ENCODE measurements at regions not wholly inside any gene's neighbourhood (a gene's known extent, or its start where the extent isn't known, plus 50 kb on each side); places are given as distances from the start of the nearest gene placed in this dataset.

GRCh38 chrX:120768681-120769080 is 107.0 kb downstream of the CT47B1 start:
- Histone ChIP-seq H3K36me3 (no peaks in the 10 kb centered on the region), H3K27me3 (no peaks in the 10 kb centered on the region), H3K4me3 (no peak overlapping the region), H3K27ac (no peak overlapping the region), H3K4me1 (no peaks in the 10 kb centered on the region), H3K9me3 (no peaks in the 10 kb centered on the region)
- TF ChIP-seq, protein P1, sequence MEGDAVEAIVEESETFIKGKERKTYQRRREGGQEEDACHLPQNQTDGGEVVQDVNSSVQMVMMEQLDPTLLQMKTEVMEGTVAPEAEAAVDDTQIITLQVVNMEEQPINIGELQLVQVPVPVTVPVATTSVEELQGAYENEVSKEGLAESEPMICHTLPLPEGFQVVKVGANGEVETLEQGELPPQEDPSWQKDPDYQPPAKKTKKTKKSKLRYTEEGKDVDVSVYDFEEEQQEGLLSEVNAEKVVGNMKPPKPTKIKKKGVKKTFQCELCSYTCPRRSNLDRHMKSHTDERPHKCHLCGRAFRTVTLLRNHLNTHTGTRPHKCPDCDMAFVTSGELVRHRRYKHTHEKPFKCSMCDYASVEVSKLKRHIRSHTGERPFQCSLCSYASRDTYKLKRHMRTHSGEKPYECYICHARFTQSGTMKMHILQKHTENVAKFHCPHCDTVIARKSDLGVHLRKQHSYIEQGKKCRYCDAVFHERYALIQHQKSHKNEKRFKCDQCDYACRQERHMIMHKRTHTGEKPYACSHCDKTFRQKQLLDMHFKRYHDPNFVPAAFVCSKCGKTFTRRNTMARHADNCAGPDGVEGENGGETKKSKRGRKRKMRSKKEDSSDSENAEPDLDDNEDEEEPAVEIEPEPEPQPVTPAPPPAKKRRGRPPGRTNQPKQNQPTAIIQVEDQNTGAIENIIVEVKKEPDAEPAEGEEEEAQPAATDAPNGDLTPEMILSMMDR (IDR thresholded peaks at IDR 0.05), result no peak
- TF ChIP-seq POLR2A (IDR thresholded peaks at IDR 0.05), result no peak
- intact Hi-C loops (cut with DNase I; ENCODE audit: low total_unique reads), result no loop called here
- no peak for DNase-seq

- Histone ChIP-seq H3K4me1 (no peaks in the 10 kb centered on the region), H3K4me3 (no peak overlapping the region), H3K36me3 (no peaks in the 10 kb centered on the region), H3K27ac (no peak overlapping the region), H3K9me3 (no peaks in the 10 kb centered on the region), H3K27me3 (no peaks in the 10 kb centered on the region)
- TF ChIP-seq, protein P1 (IDR thresholded peaks at IDR 0.05), result no peak
- no peak for TF ChIP-seq POLR2A (IDR thresholded peaks at IDR 0.05)
- intact Hi-C loops (cut with DNase I; ENCODE audit: low total_unique reads), result no loop called here
- no peak for DNase-seq
Observed at GRCh38 chrX:120768254-120768653, 107.4 kb downstream of the CT47B1 start.

GRCh38 chrX:120763269-120763668 is 112.4 kb downstream of the CT47B1 start:
- H3K9me3 ChIP-seq, result no peaks in the 10 kb centered on the region
- no peaks in the 10 kb centered on the region for H3K27me3 ChIP-seq
- no peak for DNase-seq
- TF ChIP-seq POLR2A (IDR thresholded peaks at IDR 0.05), result no peak
- TF ChIP-seq, protein P1 (IDR thresholded peaks at IDR 0.05), result no peak
- H3K27ac ChIP-seq, result no peak overlapping the region
- no peaks in the 10 kb centered on the region for H3K36me3 ChIP-seq
- H3K4me3 ChIP-seq, result no peak overlapping the region
- no peaks in the 10 kb centered on the region for H3K4me1 ChIP-seq
- intact Hi-C loops (cut with DNase I; ENCODE audit: low total_unique reads), result no loop called here

DNA sequence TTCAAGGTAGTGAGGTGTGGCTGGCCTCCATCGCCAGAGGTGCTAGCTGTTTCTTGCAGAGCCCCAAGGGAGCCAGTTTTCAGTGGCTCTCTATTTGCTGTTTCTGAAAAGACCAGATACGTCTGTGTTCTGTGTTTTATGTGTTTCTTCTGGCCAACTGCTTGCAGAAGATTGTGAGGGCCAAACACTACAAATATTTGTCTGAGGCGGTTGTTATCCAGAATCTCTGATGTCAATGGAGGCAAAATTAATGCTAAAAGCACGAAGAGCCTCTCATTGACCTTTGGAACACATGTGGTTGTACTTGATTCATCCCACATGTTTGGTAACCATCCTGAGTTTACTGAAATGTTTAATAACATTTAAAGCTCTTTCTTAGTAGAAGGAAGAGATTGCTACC is 113.9 kb downstream of the CT47B1 start:
- no peaks in the 10 kb centered on the region for H3K4me1 ChIP-seq
- H3K4me3 ChIP-seq, result no peak overlapping the region
- TF ChIP-seq, protein P1 (IDR thresholded peaks at IDR 0.05), result no peak
- no peak for TF ChIP-seq POLR2A (IDR thresholded peaks at IDR 0.05)
- H3K27ac ChIP-seq, result no peak overlapping the region
- H3K9me3 ChIP-seq, result no peaks in the 10 kb centered on the region
- intact Hi-C loops (cut with DNase I; ENCODE audit: low total_unique reads), result no loop called here
- peak in 1 of 2 donors; percentile 16 for DNase-seq
- H3K36me3 ChIP-seq, result no peaks in the 10 kb centered on the region
- no peaks in the 10 kb centered on the region for H3K27me3 ChIP-seq

DNA sequence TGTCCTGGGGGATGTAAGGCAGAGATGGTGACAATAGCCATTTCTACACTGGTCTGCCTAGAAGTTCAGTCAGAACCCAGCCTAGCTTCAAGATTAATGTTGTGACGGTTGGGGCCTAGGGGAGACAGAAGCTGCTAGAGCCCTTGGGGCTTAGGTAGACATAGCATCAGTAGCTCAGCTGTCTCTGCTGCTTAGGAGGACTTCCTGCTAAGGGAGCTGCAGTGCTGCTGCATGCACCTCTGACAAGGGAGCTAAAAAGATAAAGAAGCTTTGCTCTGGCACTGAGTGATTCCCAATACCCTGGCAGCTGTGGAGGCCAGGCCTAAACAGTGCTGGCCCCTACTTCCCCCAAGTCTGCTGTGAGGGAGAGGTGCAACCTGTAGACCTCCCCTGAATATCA is 116.0 kb downstream of the CT47B1 start:
- Histone ChIP-seq H3K27me3 (no peaks in the 10 kb centered on the region), H3K27ac (no peak overlapping the region), H3K4me1 (no peaks in the 10 kb centered on the region), H3K9me3 (no peaks in the 10 kb centered on the region), H3K36me3 (no peaks in the 10 kb centered on the region), H3K4me3 (no peak overlapping the region)
- TF ChIP-seq, protein P1 (IDR thresholded peaks at IDR 0.05), result no peak
- TF ChIP-seq POLR2A (IDR thresholded peaks at IDR 0.05), result no peak
- no peak for DNase-seq
- intact Hi-C loops (cut with DNase I; ENCODE audit: low total_unique reads), result no loop called here
